Testis (tissue), 2 donors: ENCODE measurements at regions not wholly inside any gene's neighbourhood (a gene's known extent, or its start where the extent isn't known, plus 50 kb on each side); places are given as distances from the start of the nearest gene placed in this dataset.

Source experiments
- POLR2A ChIP-seq: fragments of 450-650 bp; IDR thresholded peaks from one replicate; pipeline ENCODE4 v1.6.1; 2017; ENCODE audit warnings: antibody characterized with exemption, mild to moderate bottlenecking, moderate library complexity
- TF ChIP-seq, protein P1 (sequence below), 3 experiments: fragments of 450-650 bp in 2 of 3; fragments of 200-600 bp in 1 of 3; sonication (generic) in 1 of 3; IDR thresholded peaks; one replicate each; pipeline ENCODE4 v1.5.1; 2016 to 2019; ENCODE audit warnings: antibody characterized with exemption in 3 of 3, mild to moderate bottlenecking in 2 of 3, moderate library complexity in 1 of 3

DNA sequence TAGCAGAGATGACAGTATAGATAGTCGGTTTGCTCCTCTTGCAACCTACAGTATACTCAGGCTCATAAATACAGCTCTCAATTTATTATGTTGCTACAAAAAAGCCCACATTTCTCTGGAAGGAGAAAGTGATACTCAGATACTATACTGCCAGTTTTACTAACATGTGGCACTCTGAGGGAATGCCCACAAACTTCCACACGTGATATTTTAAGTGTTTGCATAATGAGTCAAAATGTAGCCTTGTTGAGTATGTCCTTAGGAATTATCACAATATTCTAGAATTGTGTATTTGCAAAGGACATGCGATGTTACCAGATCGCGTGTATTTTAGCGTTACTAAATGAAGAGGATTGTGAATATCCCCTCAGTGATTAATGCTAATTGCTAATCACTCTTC is 929.1 kb downstream of the STIM2 start:
- no peak for TF ChIP-seq POLR2A
- TF ChIP-seq, protein P1, sequence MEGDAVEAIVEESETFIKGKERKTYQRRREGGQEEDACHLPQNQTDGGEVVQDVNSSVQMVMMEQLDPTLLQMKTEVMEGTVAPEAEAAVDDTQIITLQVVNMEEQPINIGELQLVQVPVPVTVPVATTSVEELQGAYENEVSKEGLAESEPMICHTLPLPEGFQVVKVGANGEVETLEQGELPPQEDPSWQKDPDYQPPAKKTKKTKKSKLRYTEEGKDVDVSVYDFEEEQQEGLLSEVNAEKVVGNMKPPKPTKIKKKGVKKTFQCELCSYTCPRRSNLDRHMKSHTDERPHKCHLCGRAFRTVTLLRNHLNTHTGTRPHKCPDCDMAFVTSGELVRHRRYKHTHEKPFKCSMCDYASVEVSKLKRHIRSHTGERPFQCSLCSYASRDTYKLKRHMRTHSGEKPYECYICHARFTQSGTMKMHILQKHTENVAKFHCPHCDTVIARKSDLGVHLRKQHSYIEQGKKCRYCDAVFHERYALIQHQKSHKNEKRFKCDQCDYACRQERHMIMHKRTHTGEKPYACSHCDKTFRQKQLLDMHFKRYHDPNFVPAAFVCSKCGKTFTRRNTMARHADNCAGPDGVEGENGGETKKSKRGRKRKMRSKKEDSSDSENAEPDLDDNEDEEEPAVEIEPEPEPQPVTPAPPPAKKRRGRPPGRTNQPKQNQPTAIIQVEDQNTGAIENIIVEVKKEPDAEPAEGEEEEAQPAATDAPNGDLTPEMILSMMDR (IDR thresholded peaks at IDR 0.05) = no peak
